HEK293 (cell line): ENCODE measurements at regions not wholly inside any gene's neighbourhood (a gene's known extent, or its start where the extent isn't known, plus 50 kb on each side); places are given as distances from the start of the nearest gene placed in this dataset.

Source experiments
- CTCF ChIA-PET: fragments of 350-600 bp; formaldehyde crosslinking; extraction: SDS; loops from one replicate; lab custom pipeline; 2021; ENCODE audit warnings: antibody characterized with exemption; lab: Yijun Ruan, JAX
- POLR2A ChIA-PET: fragments of 300-600 bp; formaldehyde crosslinking; extraction: SDS; loops from one replicate; lab custom pipeline; 2020; ENCODE audit warnings: antibody characterized with exemption, inconsistent platforms; lab: Yijun Ruan, JAX
- H3K27ac ChIP-seq: fragments of 200-500 bp; sonication (Bioruptor generic); 2 replicates; pipeline ENCODE4 v1.5.1; 2014; ENCODE audit warnings: low read depth, low read length, control low read depth, inconsistent platforms; ENCODE audit errors: extremely low read depth
- H3K36me3 ChIP-seq, 2 experiments: fragments of 200-500 bp in 1 of 2; sonication (Bioruptor generic) in 1 of 2; 1 replicate in 1 of 2; 2 replicates in 1 of 2; pipeline ENCODE4 v1.5.1; 2014 to 2017; ENCODE audit warnings: inconsistent platforms in 2 of 2, low read length in 2 of 2; ENCODE audit not compliant: control insufficient read depth in 2 of 2, insufficient read depth in 1 of 2
- H3K4me1 ChIP-seq: fragments of 200-500 bp; sonication (Bioruptor generic); 2 replicates; pipeline ENCODE4 v1.5.1; 2014; ENCODE audit warnings: mild to moderate bottlenecking, low read length, inconsistent platforms; ENCODE audit not compliant: control insufficient read depth, insufficient read depth
- H3K4me3 ChIP-seq: 2 replicates; pipeline ENCODE4 v1.5.1; 2011; ENCODE audit warnings: low read depth, mild to moderate bottlenecking, control low read depth, low read length, moderate library complexity
- H3K9me3 ChIP-seq: fragments of 200-500 bp; sonication (Bioruptor generic); 2 replicates; pipeline ENCODE4 v1.5.1; 2014; ENCODE audit warnings: low read depth, low read length, inconsistent platforms; ENCODE audit not compliant: control insufficient read depth, insufficient read depth
- BCL11B ChIP-seq: fragments of 450-650 bp; formaldehyde crosslinking; IDR thresholded peaks from 2 replicates; pipeline ENCODE4 v1.5.1; 2016; ENCODE audit warnings: low read depth, missing biosample characterization, missing genetic modification characterization
- GFI1B ChIP-seq: fragments of 450-650 bp; formaldehyde crosslinking; IDR thresholded peaks from 2 replicates; pipeline ENCODE4 v1.5.1; 2016; ENCODE audit warnings: missing biosample characterization, missing genetic modification characterization
- GLIS1 ChIP-seq: fragments of 450-650 bp; formaldehyde crosslinking; IDR thresholded peaks from 2 replicates; pipeline ENCODE4 v1.5.1; 2016; ENCODE audit warnings: missing biosample characterization, missing genetic modification characterization
- HOXC10 ChIP-seq: sonication (generic); formaldehyde crosslinking; IDR thresholded peaks from 2 replicates; pipeline ENCODE4 v1.8.1; 2023; ENCODE audit warnings: mild to moderate bottlenecking, missing genetic modification reagents
- KLF1 ChIP-seq: fragments of 450-650 bp; formaldehyde crosslinking; IDR thresholded peaks from 2 replicates; pipeline ENCODE4 v1.5.1; 2016; ENCODE audit warnings: missing biosample characterization, missing genetic modification characterization
- KLF17 ChIP-seq: fragments of 450-650 bp; formaldehyde crosslinking; IDR thresholded peaks from 2 replicates; pipeline ENCODE4 v1.5.1; 2016; ENCODE audit warnings: missing biosample characterization, missing genetic modification characterization
- KLF8 ChIP-seq: fragments of 450-650 bp; formaldehyde crosslinking; IDR thresholded peaks from 2 replicates; pipeline ENCODE4 v1.5.1; 2016; ENCODE audit warnings: missing biosample characterization, missing genetic modification characterization
- MZF1 ChIP-seq: fragments of 450-650 bp; formaldehyde crosslinking; IDR thresholded peaks from 2 replicates; pipeline ENCODE4 v1.5.1; 2017; ENCODE audit warnings: missing biosample characterization, missing genetic modification characterization, borderline replicate concordance
- PBX3 ChIP-seq: sonication (generic); formaldehyde crosslinking; IDR thresholded peaks from 2 replicates; pipeline ENCODE4 v1.8.1; 2022; ENCODE audit warnings: mild to moderate bottlenecking, moderate library complexity, missing genetic modification reagents
- SCRT1 ChIP-seq: fragments of 450-650 bp; formaldehyde crosslinking; IDR thresholded peaks from 2 replicates; pipeline ENCODE4 v1.5.1; 2016; ENCODE audit warnings: missing biosample characterization, missing genetic modification characterization, borderline replicate concordance
- ZBTB20 ChIP-seq: fragments of 450-650 bp; formaldehyde crosslinking; IDR thresholded peaks from 2 replicates; pipeline ENCODE4 v1.5.1; 2016; ENCODE audit warnings: missing biosample characterization, missing genetic modification characterization
- ZBTB48 ChIP-seq: fragments of 450-650 bp; formaldehyde crosslinking; IDR thresholded peaks from 2 replicates; pipeline ENCODE4 v1.5.1; 2016; ENCODE audit warnings: missing biosample characterization, missing genetic modification characterization
- ZBTB8A ChIP-seq: fragments of 450-650 bp; formaldehyde crosslinking; IDR thresholded peaks from 2 replicates; pipeline ENCODE4 v1.5.1; 2016; ENCODE audit warnings: missing biosample characterization, missing genetic modification characterization
- ZEB2 ChIP-seq: fragments of 450-650 bp; formaldehyde crosslinking; IDR thresholded peaks from 2 replicates; pipeline ENCODE4 v1.5.1; 2016; ENCODE audit warnings: missing biosample characterization, missing genetic modification characterization
- ZFP69B ChIP-seq: fragments of 450-650 bp; formaldehyde crosslinking; IDR thresholded peaks from 2 replicates; pipeline ENCODE4 v1.5.1; 2016; ENCODE audit warnings: missing biosample characterization, missing genetic modification characterization
- ZNF138 ChIP-seq: fragments of 450-650 bp; formaldehyde crosslinking; IDR thresholded peaks from 2 replicates; pipeline ENCODE4 v1.5.1; 2016; ENCODE audit warnings: missing biosample characterization, missing genetic modification characterization, borderline replicate concordance
- ZNF292 ChIP-seq: fragments of 450-650 bp; formaldehyde crosslinking; IDR thresholded peaks from 2 replicates; pipeline ENCODE4 v1.5.1; 2016; ENCODE audit warnings: low read depth, missing biosample characterization, missing genetic modification characterization, borderline replicate concordance
- ZNF311 ChIP-seq: fragments of 450-650 bp; formaldehyde crosslinking; IDR thresholded peaks from 2 replicates; pipeline ENCODE4 v1.5.1; 2017; ENCODE audit warnings: missing biosample characterization, missing genetic modification characterization, borderline replicate concordance
- ZNF324 ChIP-seq: fragments of 450-650 bp; formaldehyde crosslinking; IDR thresholded peaks from 2 replicates; pipeline ENCODE4 v1.5.1; 2016; ENCODE audit warnings: missing biosample characterization, missing genetic modification characterization
- ZNF394 ChIP-seq: fragments of 450-650 bp; formaldehyde crosslinking; IDR thresholded peaks from 2 replicates; pipeline ENCODE4 v1.5.1; 2016; ENCODE audit warnings: missing biosample characterization, missing genetic modification characterization, mild to moderate bottlenecking, moderate library complexity, borderline replicate concordance
- ZNF513 ChIP-seq: fragments of 450-650 bp; IDR thresholded peaks from 2 replicates; pipeline ENCODE4 v1.5.1; 2018; ENCODE audit warnings: missing biosample characterization, missing genetic modification characterization
- ZNF580 ChIP-seq: fragments of 450-650 bp; formaldehyde crosslinking; IDR thresholded peaks from 2 replicates; pipeline ENCODE4 v1.5.1; 2016; ENCODE audit warnings: missing biosample characterization, missing genetic modification characterization
- ZNF747 ChIP-seq: fragments of 450-650 bp; formaldehyde crosslinking; IDR thresholded peaks from 2 replicates; pipeline ENCODE4 v1.5.1; 2016; ENCODE audit warnings: missing biosample characterization, missing genetic modification characterization
- ZNF785 ChIP-seq: fragments of 450-650 bp; formaldehyde crosslinking; IDR thresholded peaks from 2 replicates; pipeline ENCODE4 v1.5.1; 2016; ENCODE audit warnings: missing biosample characterization, missing genetic modification characterization
- ZNF791 ChIP-seq: fragments of 450-650 bp; formaldehyde crosslinking; IDR thresholded peaks from 2 replicates; pipeline ENCODE4 v1.5.1; 2016; ENCODE audit warnings: missing biosample characterization, missing genetic modification characterization
- ZNF843 ChIP-seq: fragments of 450-650 bp; formaldehyde crosslinking; IDR thresholded peaks from 2 replicates; pipeline ENCODE4 v1.5.1; 2016; ENCODE audit warnings: missing biosample characterization, missing genetic modification characterization
- ZSCAN4 ChIP-seq: fragments of 450-650 bp; formaldehyde crosslinking; IDR thresholded peaks from 2 replicates; pipeline ENCODE4 v1.5.1; 2017; ENCODE audit warnings: missing biosample characterization, missing genetic modification characterization

- no peak for TF ChIP-seq GLIS1 (tag by site-specific recombination)
- no peak for TF ChIP-seq ZNF394
- TF ChIP-seq ZNF791 (tag by site-specific recombination): no peak
- no peak for TF ChIP-seq ZFP69B (tag by site-specific recombination)
- no peak for TF ChIP-seq GFI1B (tag by site-specific recombination)
- no peak for TF ChIP-seq KLF17
Observed at GRCh38 chr3:80142714-80143113, 374.9 kb upstream of the ROBO1 start (continued).

GRCh38 chr3:80141557-80141956 lies 373.8 kb upstream of the ROBO1 start:
- POLR2A ChIA-PET: no interaction called here
- CTCF ChIA-PET: no interaction called here
- no peak for TF ChIP-seq HOXC10 (CRISPR knock-in tag)
- TF ChIP-seq ZNF138 (tag by site-specific recombination): no peak
- no peak for TF ChIP-seq BCL11B (tag by site-specific recombination)
- no peak for TF ChIP-seq ZNF324 (tag by site-specific recombination)
- no peak for TF ChIP-seq KLF1 (tag by site-specific recombination)
- TF ChIP-seq KLF8 (tag by site-specific recombination): no peak
- no peak for TF ChIP-seq ZNF785
- no peak for TF ChIP-seq ZBTB8A (tag by site-specific recombination)
- TF ChIP-seq ZNF292 (tag by site-specific recombination): no peak
- no peak for TF ChIP-seq ZNF747 (tag by site-specific recombination)
- no peak for TF ChIP-seq ZBTB20 (tag by site-specific recombination)
- TF ChIP-seq ZNF513 (tag by site-specific recombination): no peak
- no peak for TF ChIP-seq SCRT1 (tag by site-specific recombination)
- TF ChIP-seq MZF1 (tag by site-specific recombination): no peak
- no peak for TF ChIP-seq ZNF843
- H3K4me1 ChIP-seq: no peaks in the 10 kb centered on the region
- no peak overlapping the region for H3K27ac ChIP-seq
- H3K36me3 ChIP-seq: no peaks in the 10 kb centered on the region
- no peaks in the 10 kb centered on the region for H3K9me3 ChIP-seq
- no peak overlapping the region for H3K4me3 ChIP-seq

GRCh38 chr3:80116281-80116680 lies 348.5 kb upstream of the ROBO1 start:
- Histone ChIP-seq H3K27ac (no peak overlapping the region), H3K9me3 (no peaks in the 10 kb centered on the region), H3K4me3 (no peak overlapping the region), H3K4me1 (no peaks in the 10 kb centered on the region), H3K36me3 (no peaks in the 10 kb centered on the region)
- CTCF ChIA-PET: no interaction called here
- POLR2A ChIA-PET: no interaction called here
- TF ChIP-seq ZEB2 (tag by site-specific recombination) (no peak), PBX3 (CRISPR knock-in tag) (no peak), ZBTB48 (no peak), ZSCAN4 (tag by site-specific recombination) (no peak), ZNF311 (tag by site-specific recombination) (no peak), ZNF580 (tag by site-specific recombination) (no peak)
